Sigmoid colon (tissue), 4 donors: ENCODE measurements at regions not wholly inside any gene's neighbourhood (a gene's known extent, or its start where the extent isn't known, plus 50 kb on each side); places are given as distances from the start of the nearest gene placed in this dataset.
"Not testable (repeated sequence)": the region's sequence is repeated elsewhere in the genome, so short reads cannot be mapped to it uniquely, and the experiment has no call there.

Experiments used
- EP300 ChIP-seq, 4 donors: sonication (generic); formaldehyde crosslinking; IDR thresholded peaks; one replicate each; pipeline ENCODE4 v1.6.1; 2017; ENCODE audit warnings: antibody characterized with exemption in 4 of 4
- POLR2AphosphoS5 ChIP-seq, 4 donors: sonication (generic); formaldehyde crosslinking; IDR thresholded peaks; one replicate each; pipeline ENCODE4 v1.6.1; 2017; ENCODE audit warnings: antibody characterized with exemption in 4 of 4
- TF ChIP-seq, protein P1 (sequence below), 4 experiments: fragments of 450-650 bp in 3 of 4; fragments of 200-600 bp in 1 of 4; IDR thresholded peaks; one replicate each; pipeline ENCODE4 v1.5.1; 2016 to 2019; ENCODE audit warnings: antibody characterized with exemption in 4 of 4, mild to moderate bottlenecking in 3 of 4, moderate library complexity in 2 of 4

GRCh38 chr16:5240278-5240626, 142.7 kb upstream of the EEF2KMT start:
- TF ChIP-seq, protein P1, sequence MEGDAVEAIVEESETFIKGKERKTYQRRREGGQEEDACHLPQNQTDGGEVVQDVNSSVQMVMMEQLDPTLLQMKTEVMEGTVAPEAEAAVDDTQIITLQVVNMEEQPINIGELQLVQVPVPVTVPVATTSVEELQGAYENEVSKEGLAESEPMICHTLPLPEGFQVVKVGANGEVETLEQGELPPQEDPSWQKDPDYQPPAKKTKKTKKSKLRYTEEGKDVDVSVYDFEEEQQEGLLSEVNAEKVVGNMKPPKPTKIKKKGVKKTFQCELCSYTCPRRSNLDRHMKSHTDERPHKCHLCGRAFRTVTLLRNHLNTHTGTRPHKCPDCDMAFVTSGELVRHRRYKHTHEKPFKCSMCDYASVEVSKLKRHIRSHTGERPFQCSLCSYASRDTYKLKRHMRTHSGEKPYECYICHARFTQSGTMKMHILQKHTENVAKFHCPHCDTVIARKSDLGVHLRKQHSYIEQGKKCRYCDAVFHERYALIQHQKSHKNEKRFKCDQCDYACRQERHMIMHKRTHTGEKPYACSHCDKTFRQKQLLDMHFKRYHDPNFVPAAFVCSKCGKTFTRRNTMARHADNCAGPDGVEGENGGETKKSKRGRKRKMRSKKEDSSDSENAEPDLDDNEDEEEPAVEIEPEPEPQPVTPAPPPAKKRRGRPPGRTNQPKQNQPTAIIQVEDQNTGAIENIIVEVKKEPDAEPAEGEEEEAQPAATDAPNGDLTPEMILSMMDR (IDR thresholded peaks at IDR 0.05), result not testable (repeated sequence)
- not testable (repeated sequence) for TF ChIP-seq POLR2AphosphoS5, EP300 (IDR thresholded peaks at IDR 0.05)
